ENCODE measurements at regions not wholly inside any gene's neighbourhood (a gene's known extent, or its start where the extent isn't known, plus 50 kb on each side); places are given as distances from the start of the nearest gene placed in this dataset.
A peak's percentile ranks its signal among the peaks of the same experiment; 100 is the strongest.
"Not testable (repeated sequence)": the region's sequence is repeated elsewhere in the genome, so short reads cannot be mapped to it uniquely, and the experiment has no call there.

DNA sequence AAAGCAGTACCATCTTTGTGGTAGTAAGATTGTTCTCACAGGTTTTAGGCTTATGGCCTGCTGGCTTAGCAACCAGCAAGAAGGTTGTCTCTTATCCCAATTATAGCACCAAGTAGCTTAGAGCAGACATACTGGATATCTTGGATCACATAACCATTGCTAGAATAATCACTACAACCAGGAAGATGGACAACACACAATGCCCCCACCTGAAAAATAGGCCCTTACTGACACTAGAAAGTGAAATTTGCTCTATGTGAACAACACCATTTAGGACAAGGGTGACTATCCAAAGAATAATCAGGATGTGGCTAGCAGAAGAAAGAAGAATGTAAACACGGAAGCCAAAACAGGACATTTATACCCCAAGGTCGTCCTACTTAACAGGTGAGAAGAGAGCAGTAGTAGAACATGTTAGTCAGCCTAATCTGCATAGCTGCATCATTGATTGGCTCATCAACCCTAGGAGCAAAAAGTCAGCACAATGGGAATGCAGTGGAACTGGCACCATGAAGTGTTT, 172.7 kb upstream of the MARCKS start:
- TF ChIP-seq, protein P1, sequence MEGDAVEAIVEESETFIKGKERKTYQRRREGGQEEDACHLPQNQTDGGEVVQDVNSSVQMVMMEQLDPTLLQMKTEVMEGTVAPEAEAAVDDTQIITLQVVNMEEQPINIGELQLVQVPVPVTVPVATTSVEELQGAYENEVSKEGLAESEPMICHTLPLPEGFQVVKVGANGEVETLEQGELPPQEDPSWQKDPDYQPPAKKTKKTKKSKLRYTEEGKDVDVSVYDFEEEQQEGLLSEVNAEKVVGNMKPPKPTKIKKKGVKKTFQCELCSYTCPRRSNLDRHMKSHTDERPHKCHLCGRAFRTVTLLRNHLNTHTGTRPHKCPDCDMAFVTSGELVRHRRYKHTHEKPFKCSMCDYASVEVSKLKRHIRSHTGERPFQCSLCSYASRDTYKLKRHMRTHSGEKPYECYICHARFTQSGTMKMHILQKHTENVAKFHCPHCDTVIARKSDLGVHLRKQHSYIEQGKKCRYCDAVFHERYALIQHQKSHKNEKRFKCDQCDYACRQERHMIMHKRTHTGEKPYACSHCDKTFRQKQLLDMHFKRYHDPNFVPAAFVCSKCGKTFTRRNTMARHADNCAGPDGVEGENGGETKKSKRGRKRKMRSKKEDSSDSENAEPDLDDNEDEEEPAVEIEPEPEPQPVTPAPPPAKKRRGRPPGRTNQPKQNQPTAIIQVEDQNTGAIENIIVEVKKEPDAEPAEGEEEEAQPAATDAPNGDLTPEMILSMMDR (IDR thresholded peaks at IDR 0.05; ENCODE audit: control insufficient read depth, extremely low read depth, insufficient read depth), result no peak
- no peak for DNase-seq (ENCODE audit: low read depth)
- no peak overlapping the region for H3K4me3 ChIP-seq (ENCODE audit: low read depth, low read length)

DNA sequence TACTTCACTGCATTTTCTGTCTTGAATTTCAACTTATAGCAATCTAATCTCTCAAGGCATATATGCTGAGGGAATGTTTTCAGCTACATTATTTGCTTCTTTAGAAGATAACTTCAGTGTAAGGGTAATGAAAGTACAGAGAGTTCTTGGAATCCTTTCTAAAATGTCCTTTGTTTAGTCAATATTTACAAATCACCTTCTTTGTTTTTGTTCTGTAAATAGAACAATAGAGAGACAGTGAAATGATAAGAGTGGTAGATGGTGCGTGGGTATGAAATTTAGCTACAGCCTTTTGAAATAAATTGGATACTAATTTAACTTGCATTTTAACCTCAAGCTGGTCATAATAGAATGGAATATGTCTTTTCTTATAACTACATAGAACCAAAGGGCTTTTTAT, 171.1 kb upstream of the MARCKS start:
- DNase-seq (ENCODE audit: low read depth), result peak; percentile 76
- H3K4me3 ChIP-seq (ENCODE audit: low read depth, low read length), result no peak overlapping the region
- TF ChIP-seq, protein P1 (IDR thresholded peaks at IDR 0.05; ENCODE audit: control insufficient read depth, extremely low read depth, insufficient read depth), result no peak

DNA sequence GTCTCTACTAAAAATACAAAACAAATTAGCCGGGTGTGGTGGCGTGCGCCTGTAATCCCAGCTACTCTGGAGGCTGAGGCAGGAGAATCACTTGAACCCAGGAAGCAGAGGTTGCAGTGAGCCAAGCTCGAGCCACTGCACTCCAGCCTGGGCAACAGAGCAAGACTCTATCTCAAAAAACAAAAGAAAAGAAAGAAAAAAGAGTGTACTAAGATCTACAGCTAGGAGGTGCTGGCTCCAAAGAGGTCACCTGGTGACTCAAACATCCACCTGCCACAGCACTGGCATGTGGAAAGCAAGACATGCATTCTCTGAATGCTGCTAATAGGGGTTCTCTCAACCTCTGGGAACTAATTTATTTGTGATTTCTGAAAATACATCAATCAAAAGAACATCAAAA, 167.5 kb upstream of the MARCKS start:
- H3K4me3 ChIP-seq (ENCODE audit: low read depth, low read length); DNase-seq (ENCODE audit: low read depth): not testable (repeated sequence)
- TF ChIP-seq, protein P1 (IDR thresholded peaks at IDR 0.05; ENCODE audit: control insufficient read depth, extremely low read depth, insufficient read depth), result peak; percentile 7; the same call in 1 of the 2 replicates

DNA sequence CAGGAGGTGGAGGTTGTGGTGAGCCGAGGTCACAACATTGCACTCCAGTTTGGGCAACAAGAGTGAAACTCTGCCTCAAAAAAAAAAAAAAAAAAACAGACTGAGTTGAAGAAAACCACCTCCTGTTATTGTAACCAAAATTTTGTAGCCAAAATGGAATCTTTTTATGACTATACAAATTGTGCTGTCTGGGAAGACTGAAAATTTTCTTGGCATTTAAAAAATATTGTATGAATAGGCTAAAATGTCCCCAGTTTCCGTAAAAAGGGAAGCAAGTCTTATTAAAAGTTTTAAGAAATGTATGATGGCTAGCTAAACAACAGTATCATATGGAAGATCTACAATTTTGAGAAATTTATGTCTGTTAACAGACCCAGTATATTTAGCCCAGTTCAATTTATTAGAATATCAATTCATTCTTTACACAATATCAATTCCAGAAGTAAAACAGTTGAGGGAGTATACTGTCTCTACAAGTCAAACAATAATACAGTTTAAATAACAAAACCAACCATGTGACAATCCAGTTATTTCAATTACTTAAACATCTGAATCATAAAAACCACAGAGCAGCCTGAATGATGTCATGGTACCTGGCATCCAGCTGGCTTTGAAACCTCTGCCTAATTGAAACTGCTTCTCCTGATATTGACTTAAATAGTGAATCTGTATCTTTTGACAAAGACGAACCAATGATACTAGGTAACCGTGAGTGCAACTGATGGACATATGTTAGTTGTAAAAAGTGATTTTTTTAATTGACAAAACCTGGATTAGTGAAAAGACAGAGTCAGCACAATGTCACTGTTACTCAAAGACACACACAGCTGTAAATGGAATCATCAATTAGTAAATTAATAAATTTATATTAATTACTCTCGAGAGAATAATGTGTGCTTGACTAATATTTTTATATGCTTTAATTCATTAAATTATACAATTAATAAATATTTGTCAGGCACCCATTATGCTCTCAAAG, 166.6 kb upstream of the MARCKS start:
- DNase-seq (ENCODE audit: low read depth), result peak; percentile 53
- TF ChIP-seq, protein P1 (IDR thresholded peaks at IDR 0.05; ENCODE audit: control insufficient read depth, extremely low read depth, insufficient read depth), result no peak
- no peak overlapping the region for H3K4me3 ChIP-seq (ENCODE audit: low read depth, low read length)

DNA sequence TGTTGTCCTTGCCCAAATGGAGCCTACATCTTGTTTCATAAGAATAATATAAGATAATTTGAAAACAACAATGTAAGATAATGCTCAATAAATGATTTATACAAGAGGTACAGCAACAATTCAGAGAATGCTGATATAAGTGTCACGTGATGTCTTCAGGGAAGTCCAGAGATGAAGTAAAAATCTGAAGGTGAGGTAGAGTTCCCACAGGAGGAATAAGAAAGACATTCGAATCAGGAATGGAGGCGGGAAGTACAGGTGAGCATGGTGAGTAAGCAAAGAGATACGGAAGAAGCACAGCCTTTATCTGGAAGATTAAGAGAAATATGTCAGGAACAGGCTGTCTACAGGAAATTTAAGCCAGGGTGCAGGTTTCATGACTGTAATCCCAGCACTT, 165.9 kb upstream of the MARCKS start:
- TF ChIP-seq, protein P1 (IDR thresholded peaks at IDR 0.05; ENCODE audit: control insufficient read depth, extremely low read depth, insufficient read depth), result no peak

DNA sequence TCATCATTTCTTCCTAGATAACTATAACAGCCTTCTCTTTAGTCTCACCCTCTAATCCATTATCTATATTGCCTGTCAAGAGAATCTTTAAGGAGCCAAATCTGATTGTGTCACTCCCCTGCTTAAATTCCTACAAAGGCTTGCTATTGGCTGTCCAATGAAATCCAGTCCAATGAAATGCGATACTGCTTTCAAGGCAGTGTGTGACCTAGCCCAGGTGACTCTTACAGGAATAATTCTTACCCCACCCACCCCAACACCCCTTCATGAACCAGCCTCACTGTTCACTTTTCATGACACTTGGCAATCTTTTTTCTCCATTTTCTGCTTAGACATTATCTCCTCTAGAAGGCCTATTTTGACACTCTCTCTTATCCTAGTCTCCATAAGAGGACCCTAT, 163.3 kb upstream of the MARCKS start:
- TF ChIP-seq, protein P1 (IDR thresholded peaks at IDR 0.05; ENCODE audit: control insufficient read depth, extremely low read depth, insufficient read depth), result no peak
- H3K4me3 ChIP-seq (ENCODE audit: low read depth, low read length), result no peak overlapping the region
- no peak for DNase-seq (ENCODE audit: low read depth)

More for the DNA sequence above, 165.9 kb upstream of the MARCKS start:
- DNase-seq (ENCODE audit: low read depth), result no peak
- no peak overlapping the region for H3K4me3 ChIP-seq (ENCODE audit: low read depth, low read length)
